ENCODE measurements at regions not wholly inside any gene's neighbourhood (a gene's known extent, or its start where the extent isn't known, plus 50 kb on each side); places are given as distances from the start of the nearest gene placed in this dataset.

GRCh38 chr3:163335429-163335828, 1742.9 kb downstream of the SI start:
- Histone ChIP-seq H3K36me3 (ENCODE audit: control insufficient read depth, insufficient read depth, low read length) (no peaks in the 10 kb centered on the region), H3K27me3 (ENCODE audit: control insufficient read depth, insufficient read depth, low read length) (no peaks in the 10 kb centered on the region), H3K4me3 (ENCODE audit: low read depth, low read length) (no peak overlapping the region)
- DNase-seq (ENCODE audit: low read depth): no peak
- no peak for FAIRE-seq
- TF ChIP-seq CTCF (IDR thresholded peaks at IDR 0.05; ENCODE audit: insufficient read depth, low read length, severe bottlenecking): no peak

DNA sequence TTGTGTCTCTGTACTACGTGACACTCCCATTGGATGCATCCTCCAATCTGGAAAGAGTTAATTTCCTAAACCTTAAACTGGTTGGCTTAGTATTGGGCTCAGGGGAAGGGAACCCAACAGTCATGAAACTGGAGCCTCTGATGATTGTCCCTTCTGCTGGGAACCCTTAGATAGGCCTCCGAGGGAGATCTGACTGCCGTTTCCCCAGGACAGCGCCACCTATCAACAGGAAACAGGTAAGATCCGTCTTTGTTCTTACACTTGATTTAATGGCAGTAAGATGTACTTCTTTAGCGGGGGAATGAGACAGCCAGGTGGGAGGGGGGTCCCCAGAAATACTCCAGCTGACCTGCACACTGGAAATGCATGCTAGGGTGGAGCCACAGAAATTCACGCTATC, 1749.6 kb downstream of the SI start:
- FAIRE-seq (no peak), DNase-seq (ENCODE audit: low read depth) (no peak)
- no peaks in the 10 kb centered on the region for H3K36me3 ChIP-seq (ENCODE audit: control insufficient read depth, insufficient read depth, low read length)
- TF ChIP-seq CTCF (IDR thresholded peaks at IDR 0.05; ENCODE audit: insufficient read depth, low read length, severe bottlenecking): no peak
- no peaks in the 10 kb centered on the region for H3K27me3 ChIP-seq (ENCODE audit: control insufficient read depth, insufficient read depth, low read length)
- no peak overlapping the region for H3K4me3 ChIP-seq (ENCODE audit: low read depth, low read length)

GRCh38 chr3:163327086-163327485, 1751.2 kb downstream of the SI start:
- Histone ChIP-seq H3K36me3 (ENCODE audit: control insufficient read depth, insufficient read depth, low read length) (no peaks in the 10 kb centered on the region), H3K27me3 (ENCODE audit: control insufficient read depth, insufficient read depth, low read length) (no peaks in the 10 kb centered on the region), H3K4me3 (ENCODE audit: low read depth, low read length) (no peak overlapping the region)
- FAIRE-seq (no peak), DNase-seq (ENCODE audit: low read depth) (no peak)
- no peak for TF ChIP-seq CTCF (IDR thresholded peaks at IDR 0.05; ENCODE audit: insufficient read depth, low read length, severe bottlenecking)

DNA sequence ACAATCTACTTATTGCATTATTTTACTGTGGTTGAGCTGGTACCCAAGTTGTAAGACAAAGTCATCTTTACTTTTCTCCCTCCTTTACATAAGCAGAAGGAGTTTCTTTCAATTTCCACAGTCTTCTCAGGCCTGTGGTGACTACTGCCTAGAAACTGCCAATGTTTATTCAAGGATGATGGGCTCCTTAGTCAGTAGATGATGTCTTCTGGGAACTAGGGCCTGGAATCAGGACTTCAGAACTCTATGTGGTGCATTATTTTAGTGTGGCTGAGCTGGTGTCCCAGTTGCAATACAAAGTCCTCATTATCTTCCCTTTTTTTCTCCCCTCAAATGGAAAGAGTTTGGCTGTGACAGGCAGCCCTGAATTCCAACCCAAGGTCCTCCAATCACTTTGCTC, 1762.5 kb downstream of the SI start:
- TF ChIP-seq CTCF (IDR thresholded peaks at IDR 0.05; ENCODE audit: insufficient read depth, low read length, severe bottlenecking): no peak
- peak; percentile 0 for DNase-seq (ENCODE audit: low read depth)
- no peaks in the 10 kb centered on the region for H3K27me3 ChIP-seq (ENCODE audit: control insufficient read depth, insufficient read depth, low read length)
- no peak overlapping the region for H3K4me3 ChIP-seq (ENCODE audit: low read depth, low read length)
- FAIRE-seq: no peak
- H3K36me3 ChIP-seq (ENCODE audit: control insufficient read depth, insufficient read depth, low read length): no peaks in the 10 kb centered on the region

- Histone ChIP-seq H3K27me3 (ENCODE audit: control insufficient read depth, insufficient read depth, low read length) (no peaks in the 10 kb centered on the region), H3K36me3 (ENCODE audit: control insufficient read depth, insufficient read depth, low read length) (no peaks in the 10 kb centered on the region), H3K4me3 (ENCODE audit: low read depth, low read length) (no peak overlapping the region)
- no peak for TF ChIP-seq CTCF (IDR thresholded peaks at IDR 0.05; ENCODE audit: insufficient read depth, low read length, severe bottlenecking)
- no peak for DNase-seq (ENCODE audit: low read depth)
- FAIRE-seq: no peak
Observed at GRCh38 chr3:163306405-163306804, 1771.9 kb downstream of the SI start.

- H3K36me3 ChIP-seq (ENCODE audit: control insufficient read depth, insufficient read depth, low read length): no peaks in the 10 kb centered on the region
- DNase-seq (ENCODE audit: low read depth) (no peak), FAIRE-seq (no peak)
- no peak overlapping the region for H3K4me3 ChIP-seq (ENCODE audit: low read depth, low read length)
- no peak for TF ChIP-seq CTCF (IDR thresholded peaks at IDR 0.05; ENCODE audit: insufficient read depth, low read length, severe bottlenecking)
- no peaks in the 10 kb centered on the region for H3K27me3 ChIP-seq (ENCODE audit: control insufficient read depth, insufficient read depth, low read length)
Observed at GRCh38 chr3:163273694-163274093, 1777.1 kb downstream of the OTOL1 start.
